Motor neuron (in vitro differentiated cells): ENCODE measurements at regions not wholly inside any gene's neighbourhood (a gene's known extent, or its start where the extent isn't known, plus 50 kb on each side); places are given as distances from the start of the nearest gene placed in this dataset.
"Not testable (repeated sequence)": the region's sequence is repeated elsewhere in the genome, so short reads cannot be mapped to it uniquely, and the experiment has no call there.

Experiments used
- ATAC-seq, 8 experiments: fragments of 200-7000 bp; cut with Tn5 transposase; replicated peaks in 6 of 8; 2 replicates each; pipeline ENCODE4 v1.8.0; 2021; ENCODE audit warnings: mild to moderate bottlenecking in 8 of 8, moderate library complexity in 8 of 8
- H3K27ac ChIP-seq, 2 donors: fragments of 250-450 bp; sonication (Bioruptor Pico); 2 replicates each; pipeline ENCODE4 v1.9.0; 2021; ENCODE audit warnings: antibody characterized with exemption in 2 of 2, mild to moderate bottlenecking in 2 of 2, moderate library complexity in 1 of 2
- H3K4me1 ChIP-seq, 2 donors: fragments of 250-450 bp; sonication (Bioruptor Pico); replicated peaks in 1 of 2; 2 replicates each; pipeline ENCODE4 v1.6.1; 2021; ENCODE audit warnings: antibody characterized with exemption in 2 of 2, mild to moderate bottlenecking in 2 of 2, moderate library complexity in 1 of 2
- H3K4me3 ChIP-seq, 5 donors: fragments of 250-450 bp; sonication (Bioruptor Pico); 2 replicates each; pipeline ENCODE4 v1.9.0; 2021; ENCODE audit warnings: antibody characterized with exemption in 5 of 5, mild to moderate bottlenecking in 5 of 5, moderate library complexity in 4 of 5
- WGBS, 10 experiments: fragments of 450-650 bp; shearing (Covaris generic); methylation state at CpG; one replicate each; pipeline ENCODE4 v1.0.0; 2022; 5-methylcytosine and 5-hydroxymethylcytosine counted together
- in situ Hi-C, 9 experiments: fragments of 400-800 bp; cut with MboI; loops; one replicate each; pipeline ENCODE4 v1.15.0; 2021; ENCODE audit warnings: low sequenced_read_pairs in 9 of 9, low pct_unique_long_range_greater_than_20kb in 2 of 9; ENCODE audit not compliant: unreplicated experiment in 9 of 9

- WGBS, 10 experiments, result 51 to 100% (median 87%) methylated on average over 2 to 4 of the region's 4 CpGs
- Histone ChIP-seq H3K4me3 (no peak overlapping the region), H3K4me1 (no peaks in the 10 kb centered on the region), H3K27ac (no peak overlapping the region)
- no peak for ATAC-seq
- in situ Hi-C loops, result no loop called here
These were observed 288.7 kb downstream of the CEMIP2 start for GRCh38 chr9:71479621-71480020.

- Histone ChIP-seq H3K4me1 (no peaks in the 10 kb centered on the region), H3K27ac (no peak overlapping the region), H3K4me3 (no peak overlapping the region)
- in situ Hi-C loops, result no loop called here
- ATAC-seq, result no peak
- 25 to 100% (median 63%) methylated on average over 1 to 3 of the region's 3 CpGs; no CpG with 5 or more reads in 1 of the 10 experiments for WGBS, 10 experiments
These were observed 295.9 kb downstream of the CEMIP2 start for GRCh38 chr9:71472400-71472799.

GRCh38 chr9:71465392-71465791 is 302.9 kb downstream of the CEMIP2 start:
- H3K4me1 ChIP-seq, result no peaks in the 10 kb centered on the region
- no peak overlapping the region for H3K27ac ChIP-seq
- in situ Hi-C loops, result no loop called here
- 0 to 100% (median 79%) methylated on average over 1 to 3 of the region's 4 CpGs for WGBS, 10 experiments
- no peak overlapping the region for H3K4me3 ChIP-seq
- no peak for ATAC-seq

- ATAC-seq, result no peak
- Histone ChIP-seq H3K4me1 (no peaks in the 10 kb centered on the region), H3K4me3 (no peak overlapping the region), H3K27ac (no peak overlapping the region)
- in situ Hi-C loops, result no loop called here
These were observed 309.2 kb downstream of the CEMIP2 start for GRCh38 chr9:71459082-71459481.

- Histone ChIP-seq H3K27ac (no peak overlapping the region), H3K4me3 (peak overlapping the region; percentile 39 to 50 (median 47)), H3K4me1 (peaks cover 3 to 4% of the 10 kb centered on the region in 2 donors)
- peak; percentile 90 to 97 (median 94) for ATAC-seq
- 0 to 20% (median 2%) methylated on average over 1 to 40 of the region's 73 CpGs; no CpG with 5 or more reads in 3 of the 10 experiments for WGBS, 10 experiments
- in situ Hi-C loops, result no loop called here
These were observed 321.6 kb downstream of the CEMIP2 start for GRCh38 chr9:71446473-71447411.

GRCh38 chr9:71446106-71446472 is 322.2 kb downstream of the CEMIP2 start:
- no peak overlapping the region for H3K27ac ChIP-seq
- ATAC-seq, result peak in 7 of 8 experiments; percentile 7 to 40 (median 35)
- peak overlapping the region; percentile 39 to 50 (median 47) for H3K4me3 ChIP-seq
- 1 to 45% (median 4%) methylated on average over 1 to 10 of the region's 14 CpGs; no CpG with 5 or more reads in 4 of the 10 experiments for WGBS, 10 experiments
- in situ Hi-C loops, result no loop called here
- H3K4me1 ChIP-seq, result peaks cover 3 to 4% of the 10 kb centered on the region in 2 donors

GRCh38 chr9:71442937-71443336 is 321.5 kb upstream of the TRPM3 start:
- WGBS, 10 experiments, result 68 to 100% (median 93%) methylated on average over 3 of the region's 3 CpGs
- ATAC-seq, result no peak
- in situ Hi-C loops, result no loop called here
- Histone ChIP-seq H3K4me3 (no peak overlapping the region), H3K27ac (no peak overlapping the region), H3K4me1 (peaks cover 3 to 4% of the 10 kb centered on the region in 2 donors)

- Histone ChIP-seq H3K27ac (no peak overlapping the region), H3K4me1 (peaks cover 0 to 3% of the 10 kb centered on the region in 2 donors), H3K4me3 (no peak overlapping the region)
- WGBS, 10 experiments, result 19 to 100% (median 69%) methylated on average over 2 to 5 of the region's 5 CpGs; no CpG with 5 or more reads in 1 of the 10 experiments
- in situ Hi-C loops, result no loop called here
- ATAC-seq, result no peak
These were observed 319.8 kb upstream of the TRPM3 start for GRCh38 chr9:71441266-71441665.

- H3K4me3 ChIP-seq, result no peak overlapping the region
- no peaks in the 10 kb centered on the region for H3K4me1 ChIP-seq
- WGBS, 10 experiments, result 0 to 95% (median 86%) methylated on average over 2 to 3 of the region's 3 CpGs; no CpG with 5 or more reads in 1 of the 10 experiments
- no peak overlapping the region for H3K27ac ChIP-seq
- ATAC-seq, result peak in 4 of 8 experiments; percentile 49 to 99 (median 75)
- in situ Hi-C loops, result no loop called here
These were observed 310.5 kb upstream of the TRPM3 start for GRCh38 chr9:71431931-71432330.

GRCh38 chr9:71407341-71407740 is 285.9 kb upstream of the TRPM3 start:
- ATAC-seq, in situ Hi-C loops, H3K27ac ChIP-seq, H3K4me1 ChIP-seq, H3K4me3 ChIP-seq: not testable (repeated sequence)
- WGBS, 10 experiments, result 19 to 100% (median 50%) methylated on average over 1 to 2 of the region's 2 CpGs; no CpG with 5 or more reads in 5 of the 10 experiments

- H3K27ac ChIP-seq, result no peak overlapping the region
- no peak overlapping the region for H3K4me3 ChIP-seq
- in situ Hi-C loops, result no loop called here
- ATAC-seq, result no peak
- no peaks in the 10 kb centered on the region for H3K4me1 ChIP-seq
- WGBS, 10 experiments, result 0 to 100% (median 100%) methylated on average over 1 of the region's 1 CpG; no CpG with 5 or more reads in 3 of the 10 experiments
These were observed 281.7 kb upstream of the TRPM3 start for GRCh38 chr9:71403106-71403505.

GRCh38 chr9:71393005-71393404 is 271.6 kb upstream of the TRPM3 start:
- peak in 2 of 8 experiments; percentile 12 to 73 for ATAC-seq
- no peak overlapping the region for H3K4me3 ChIP-seq
- no peak overlapping the region for H3K27ac ChIP-seq
- in situ Hi-C loops, result no loop called here
- peaks cover 0 to 3% of the 10 kb centered on the region in 2 donors for H3K4me1 ChIP-seq
- 26 to 70% (median 49%) methylated on average over 2 to 3 of the region's 3 CpGs; no CpG with 5 or more reads in 1 of the 10 experiments for WGBS, 10 experiments

GRCh38 chr9:71384343-71384742 is 262.9 kb upstream of the TRPM3 start:
- Histone ChIP-seq H3K4me3 (no peak overlapping the region), H3K4me1 (peaks cover 7 to 9% of the 10 kb centered on the region in 2 donors), H3K27ac (no peak overlapping the region)
- peak in 1 of 8 experiments; percentile 42 for ATAC-seq
- 0 to 62% (median 30%) methylated on average over 1 to 4 of the region's 4 CpGs; no CpG with 5 or more reads in 1 of the 10 experiments for WGBS, 10 experiments
- in situ Hi-C loops, result no loop called here
